ENCODE measurements at regions not wholly inside any gene's neighbourhood (a gene's known extent, or its start where the extent isn't known, plus 50 kb on each side); places are given as distances from the start of the nearest gene placed in this dataset.

GRCh38 chr2:172345956-172346555 lies 81.3 kb upstream of the ITGA6 start:
- CTCF ChIA-PET: interaction anchor here (0.9 kb wide), 1 partner anchor 22 kb away, joined by 3 read pairs; no protein-coding TSS in a partner anchor
- Histone ChIP-seq H3K27ac (no peak overlapping the region), H3K4me1 (peaks cover 18% of the 10 kb centered on the region; the same call in 2 of the 3 replicates), H3K9me3 (peaks cover 9% of the 10 kb centered on the region; the same call in 1 of the 3 replicates), H3K4me2 (no peak overlapping the region), H3K4me3 (no peak overlapping the region)
- FAIRE-seq: no peak
- DNase-seq (ENCODE audit: low read depth in 1 of 2, low spot score in 1 of 2): no peak
- TF ChIP-seq TP53 (CRISPR knock-in tag; IDR thresholded peaks at IDR 0.05): no peak
- TF ChIP-seq E2F6 (IDR thresholded peaks at IDR 0.05; ENCODE audit: borderline replicate concordance, low read depth): no peak
- no peak for TF ChIP-seq SREBF2 (IDR thresholded peaks at IDR 0.05)
- no peak for TF ChIP-seq HEYL (CRISPR knock-in tag; IDR thresholded peaks at IDR 0.05)
- no peak for TF ChIP-seq GATA3 (IDR thresholded peaks at IDR 0.05; ENCODE audit: borderline replicate concordance)
- TF ChIP-seq FOSL2 (IDR thresholded peaks at IDR 0.05): no peak
- no peak for TF ChIP-seq FOSL2 (CRISPR knock-in tag; IDR thresholded peaks at IDR 0.05)
- TF ChIP-seq HOXB5 (CRISPR knock-in tag; IDR thresholded peaks at IDR 0.05): no peak
- TF ChIP-seq PBX3 (IDR thresholded peaks at IDR 0.05): no peak
- no peak for TF ChIP-seq HOXA7 (CRISPR knock-in tag; IDR thresholded peaks at IDR 0.05)
- no peak for TF ChIP-seq ZSCAN20 (CRISPR knock-in tag; IDR thresholded peaks at IDR 0.05)
- TF ChIP-seq HDAC2 (IDR thresholded peaks at IDR 0.05): no peak
- TF ChIP-seq EHF (CRISPR knock-in tag; IDR thresholded peaks at IDR 0.05): no peak
- no peak for TF ChIP-seq POLR2A (IDR thresholded peaks at IDR 0.05; ENCODE audit: low read length)
- TF ChIP-seq FOSB (CRISPR knock-in tag; IDR thresholded peaks at IDR 0.05): no peak
- no peak for TF ChIP-seq EHMT2 (IDR thresholded peaks at IDR 0.05; ENCODE audit: low read depth)
- TF ChIP-seq MAZ (IDR thresholded peaks at IDR 0.05; ENCODE audit: borderline replicate concordance, low read depth, low read length): no peak
- TF ChIP-seq RNF2 (IDR thresholded peaks at IDR 0.05; ENCODE audit: borderline replicate concordance, low read depth): no peak
- no peak for TF ChIP-seq USF2 (IDR thresholded peaks at IDR 0.05)
- TF ChIP-seq EP300 (IDR thresholded peaks at IDR 0.05): no peak
- TF ChIP-seq TFCP2L1 (CRISPR knock-in tag; IDR thresholded peaks at IDR 0.05): no peak
- 41% methylated on average over 1 of the region's 1 CpG for WGBS (ENCODE audit: missing lambda C conversion rate)
- no peak for ATAC-seq
- POLR2A ChIA-PET: no interaction called here

GRCh38 chr2:172348555-172349288 lies 78.7 kb upstream of the ITGA6 start:
- FAIRE-seq: no peak
- Histone ChIP-seq H3K4me2 (peak overlapping the region; percentile 30; the same call in 2 of the 3 replicates), H3K9me3 (peaks cover 9% of the 10 kb centered on the region; the same call in 1 of the 3 replicates), H3K4me3 (no peak overlapping the region), H3K27ac (no peak overlapping the region), H3K4me1 (peaks cover 11% of the 10 kb centered on the region; the same call in 2 of the 3 replicates)
- no peak for DNase-seq (ENCODE audit: low read depth in 1 of 2, low spot score in 1 of 2)
- no peak for ATAC-seq
- CTCF ChIA-PET: interaction anchor here (1.2 kb wide), 1 partner anchor 190 kb away, joined by 3 read pairs; no protein-coding TSS in a partner anchor
- 22% methylated on average over 4 of the region's 4 CpGs for WGBS (ENCODE audit: missing lambda C conversion rate)
- TF ChIP-seq KDM1A (IDR thresholded peaks at IDR 0.05; ENCODE audit: low read depth) (no peak), NPAS2 (CRISPR knock-in tag; IDR thresholded peaks at IDR 0.05; ENCODE audit: borderline replicate concordance) (no peak)
- POLR2A ChIA-PET: no interaction called here

All from A549 (cell line).